Esophagus squamous epithelium (tissue), 4 donors: ENCODE measurements at regions not wholly inside any gene's neighbourhood (a gene's known extent, or its start where the extent isn't known, plus 50 kb on each side); places are given as distances from the start of the nearest gene placed in this dataset.

Experiments
- CTCF ChIP-seq, 6 experiments: fragments of 450-650 bp in 4 of 6; fragments of 200-600 bp in 2 of 6; sonication (generic) in 2 of 6; IDR thresholded peaks; one replicate each; pipeline ENCODE4 v1.5.1; 2016 to 2019; ENCODE audit warnings: antibody characterized with exemption in 6 of 6, mild to moderate bottlenecking in 4 of 6, moderate library complexity in 4 of 6
- POLR2A ChIP-seq, 4 donors: fragments of 450-650 bp; IDR thresholded peaks; one replicate each; pipeline ENCODE4 v1.6.1; 2017; ENCODE audit warnings: antibody characterized with exemption in 4 of 4, mild to moderate bottlenecking in 4 of 4, moderate library complexity in 3 of 4

GRCh38 chr11:28674433-28675103 lies 566.4 kb downstream of the METTL15 start:
- peak in 2 of 6 experiments; percentile 6 to 10 for TF ChIP-seq CTCF (IDR thresholded peaks at IDR 0.05)
- no peak for TF ChIP-seq POLR2A (IDR thresholded peaks at IDR 0.05)
